Lower lobe of right lung (tissue), 2 donors: ENCODE measurements at regions not wholly inside any gene's neighbourhood (a gene's known extent, or its start where the extent isn't known, plus 50 kb on each side); places are given as distances from the start of the nearest gene placed in this dataset.

Source experiments
- ATAC-seq, 2 donors: fragments of 200-7000 bp; cut with Tn5 transposase; one replicate each; pipeline ENCODE4 v1.9.1; 2020 to 2022; ENCODE audit warnings: mild to moderate bottlenecking in 2 of 2, moderate library complexity in 2 of 2
- DNase-seq: peaks from one replicate; pipeline ENCODE4 v3.0.0-alpha.2; 2020
- H3K27ac ChIP-seq: fragments of 200-600 bp; one replicate; pipeline ENCODE4 v1.8.0; 2022
- H3K27me3 ChIP-seq: fragments of 200-600 bp; one replicate; pipeline ENCODE4 v1.8.0; 2022; ENCODE audit warnings: low read depth
- H3K36me3 ChIP-seq: fragments of 200-600 bp; one replicate; pipeline ENCODE4 v1.8.0; 2022; ENCODE audit warnings: mild to moderate bottlenecking
- H3K4me1 ChIP-seq: fragments of 200-600 bp; one replicate; pipeline ENCODE4 v1.8.0; 2022
- H3K4me3 ChIP-seq: fragments of 200-600 bp; one replicate; pipeline ENCODE4 v1.8.0; 2022; ENCODE audit warnings: mild to moderate bottlenecking
- H3K9me3 ChIP-seq: fragments of 200-600 bp; one replicate; pipeline ENCODE4 v1.8.0; 2022
- intact Hi-C: fragments of 100-400 bp; cut with DNase I; formaldehyde crosslinking; loops from one replicate; pipeline ENCODE4 v1.11.0; 2022
- TF ChIP-seq, protein P1 (sequence below): fragments of 200-600 bp; IDR thresholded peaks from one replicate; pipeline ENCODE4 v1.8.0; 2022; ENCODE audit warnings: antibody characterized with exemption, mild to moderate bottlenecking
- donor health status: DM: no; HTN: yes; CAD: no; lungs with severe emphysema.

DNA sequence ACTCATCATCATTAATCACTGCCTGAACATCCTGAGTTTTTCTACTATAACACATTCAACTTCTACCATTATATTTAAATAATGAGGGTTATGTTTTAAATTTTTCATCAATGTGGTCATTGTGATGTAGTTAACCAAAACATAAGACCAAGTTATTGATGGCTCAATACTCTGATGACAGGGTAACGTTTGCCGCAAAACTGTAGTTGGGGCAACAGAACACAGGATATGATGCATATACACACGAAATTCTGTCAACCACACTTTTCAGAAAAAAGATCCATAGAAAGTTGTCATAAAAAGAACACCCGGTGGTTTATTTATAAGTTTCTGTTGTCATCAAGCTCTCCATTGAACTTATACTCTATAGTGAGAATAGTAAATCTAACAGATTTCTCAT is 121.7 kb upstream of the COL11A1 start:
- no peak for ATAC-seq
- Histone ChIP-seq H3K4me3 (no peak overlapping the region), H3K36me3 (no peaks in the 10 kb centered on the region), H3K27me3 (no peaks in the 10 kb centered on the region), H3K4me1 (no peaks in the 10 kb centered on the region), H3K9me3 (no peaks in the 10 kb centered on the region), H3K27ac (no peak overlapping the region)
- intact Hi-C loops = no loop called here
- TF ChIP-seq, protein P1, sequence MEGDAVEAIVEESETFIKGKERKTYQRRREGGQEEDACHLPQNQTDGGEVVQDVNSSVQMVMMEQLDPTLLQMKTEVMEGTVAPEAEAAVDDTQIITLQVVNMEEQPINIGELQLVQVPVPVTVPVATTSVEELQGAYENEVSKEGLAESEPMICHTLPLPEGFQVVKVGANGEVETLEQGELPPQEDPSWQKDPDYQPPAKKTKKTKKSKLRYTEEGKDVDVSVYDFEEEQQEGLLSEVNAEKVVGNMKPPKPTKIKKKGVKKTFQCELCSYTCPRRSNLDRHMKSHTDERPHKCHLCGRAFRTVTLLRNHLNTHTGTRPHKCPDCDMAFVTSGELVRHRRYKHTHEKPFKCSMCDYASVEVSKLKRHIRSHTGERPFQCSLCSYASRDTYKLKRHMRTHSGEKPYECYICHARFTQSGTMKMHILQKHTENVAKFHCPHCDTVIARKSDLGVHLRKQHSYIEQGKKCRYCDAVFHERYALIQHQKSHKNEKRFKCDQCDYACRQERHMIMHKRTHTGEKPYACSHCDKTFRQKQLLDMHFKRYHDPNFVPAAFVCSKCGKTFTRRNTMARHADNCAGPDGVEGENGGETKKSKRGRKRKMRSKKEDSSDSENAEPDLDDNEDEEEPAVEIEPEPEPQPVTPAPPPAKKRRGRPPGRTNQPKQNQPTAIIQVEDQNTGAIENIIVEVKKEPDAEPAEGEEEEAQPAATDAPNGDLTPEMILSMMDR = no peak
- no peak for DNase-seq

DNA sequence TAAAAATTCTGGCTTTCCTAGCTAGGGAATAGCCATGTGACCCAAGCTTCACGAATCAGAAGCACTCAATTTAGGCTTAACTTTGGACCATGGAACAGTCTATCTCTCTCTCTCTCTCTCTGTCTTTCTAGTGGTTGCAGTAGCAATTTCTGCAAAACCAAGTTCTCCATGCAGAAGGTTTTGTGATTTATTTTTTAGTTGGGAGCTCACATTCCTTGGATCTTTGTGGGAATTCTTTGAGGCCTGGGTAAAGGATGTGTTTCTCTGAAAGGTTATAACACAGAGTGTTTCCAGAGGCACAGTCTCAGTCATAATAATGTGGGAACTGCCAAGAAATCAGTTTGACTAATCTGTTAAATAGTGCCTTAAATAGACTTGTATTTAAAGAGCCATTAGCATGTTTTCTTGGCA is 112.3 kb upstream of the COL11A1 start:
- H3K27me3 ChIP-seq = no peaks in the 10 kb centered on the region
- H3K9me3 ChIP-seq = no peaks in the 10 kb centered on the region
- no peaks in the 10 kb centered on the region for H3K36me3 ChIP-seq
- intact Hi-C loops = no loop called here
- H3K4me1 ChIP-seq = no peaks in the 10 kb centered on the region
- H3K4me3 ChIP-seq = no peak overlapping the region
- no peak overlapping the region for H3K27ac ChIP-seq
- TF ChIP-seq, protein P1 = no peak
- ATAC-seq (no peak), DNase-seq (no peak)

DNA sequence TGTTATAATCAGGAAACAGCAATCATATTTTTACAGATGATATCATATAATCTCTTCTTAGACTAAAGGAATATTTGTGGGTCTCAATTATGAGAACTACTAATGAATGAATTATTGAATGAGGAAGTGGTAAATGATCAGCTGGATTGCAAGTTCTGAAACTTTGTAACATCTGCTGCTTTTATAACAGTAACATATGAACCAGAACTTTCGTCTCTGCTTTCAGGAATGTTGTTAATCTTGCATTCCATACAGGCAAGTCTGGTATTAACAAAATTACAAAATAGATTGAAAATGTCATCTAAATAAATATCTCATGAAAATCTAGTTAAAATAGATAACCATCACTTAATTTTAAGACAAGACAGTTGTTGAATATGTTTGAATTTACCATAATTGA is 110.5 kb upstream of the COL11A1 start:
- DNase-seq (no peak), ATAC-seq (no peak)
- Histone ChIP-seq H3K27me3 (no peaks in the 10 kb centered on the region), H3K27ac (no peak overlapping the region), H3K4me3 (no peak overlapping the region), H3K9me3 (no peaks in the 10 kb centered on the region), H3K36me3 (no peaks in the 10 kb centered on the region), H3K4me1 (no peaks in the 10 kb centered on the region)
- TF ChIP-seq, protein P1 = no peak
- intact Hi-C loops = no loop called here

DNA sequence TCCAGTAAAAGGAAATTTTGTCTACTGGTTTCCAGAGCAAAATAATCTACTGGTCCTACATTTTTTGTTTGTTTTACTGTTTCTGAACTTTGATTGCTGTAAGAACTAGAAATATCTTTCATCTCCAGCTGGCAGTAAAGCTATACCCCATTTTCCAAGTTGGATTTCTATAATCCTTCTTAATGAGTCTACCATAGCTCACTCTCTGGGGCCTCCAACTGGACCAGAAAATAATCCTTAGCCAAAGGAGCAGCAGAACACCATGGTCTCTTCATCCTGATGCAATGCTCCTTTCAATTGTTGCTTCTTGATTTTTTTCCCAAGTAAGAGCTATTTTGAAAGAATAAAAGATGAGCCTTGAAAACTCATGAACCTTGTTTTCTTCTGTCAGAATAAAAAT is 110.0 kb upstream of the COL11A1 start:
- Histone ChIP-seq H3K4me1 (no peaks in the 10 kb centered on the region), H3K36me3 (no peaks in the 10 kb centered on the region), H3K4me3 (no peak overlapping the region), H3K9me3 (no peaks in the 10 kb centered on the region), H3K27me3 (no peaks in the 10 kb centered on the region), H3K27ac (no peak overlapping the region)
- ATAC-seq (no peak), DNase-seq (no peak)
- TF ChIP-seq, protein P1 = no peak
- intact Hi-C loops = no loop called here

DNA sequence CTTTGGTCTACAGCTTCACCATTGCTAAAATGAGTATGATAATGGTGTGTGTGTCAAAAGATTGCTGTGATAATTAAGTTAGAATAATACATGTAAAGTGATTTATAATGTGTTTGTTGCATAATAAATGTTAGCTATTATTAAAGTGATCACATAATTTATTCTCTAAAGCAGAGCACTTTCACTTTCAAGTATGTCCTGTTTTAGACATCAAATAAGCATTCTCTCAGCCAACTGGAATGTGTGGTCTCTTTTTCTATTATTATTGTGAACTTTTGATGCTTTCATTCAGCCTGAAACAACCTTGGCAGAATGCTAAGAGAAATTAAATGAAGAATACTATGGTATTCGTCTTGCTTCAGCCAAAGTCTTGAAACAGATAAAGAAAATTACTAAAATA is 102.8 kb upstream of the COL11A1 start:
- no peak for DNase-seq
- H3K27me3 ChIP-seq = no peaks in the 10 kb centered on the region
- TF ChIP-seq, protein P1 = no peak
- H3K4me3 ChIP-seq = no peak overlapping the region
- H3K27ac ChIP-seq = no peak overlapping the region
- H3K36me3 ChIP-seq = no peaks in the 10 kb centered on the region
- intact Hi-C loops = no loop called here
- ATAC-seq = no peak
- no peaks in the 10 kb centered on the region for H3K9me3 ChIP-seq
- no peaks in the 10 kb centered on the region for H3K4me1 ChIP-seq

DNA sequence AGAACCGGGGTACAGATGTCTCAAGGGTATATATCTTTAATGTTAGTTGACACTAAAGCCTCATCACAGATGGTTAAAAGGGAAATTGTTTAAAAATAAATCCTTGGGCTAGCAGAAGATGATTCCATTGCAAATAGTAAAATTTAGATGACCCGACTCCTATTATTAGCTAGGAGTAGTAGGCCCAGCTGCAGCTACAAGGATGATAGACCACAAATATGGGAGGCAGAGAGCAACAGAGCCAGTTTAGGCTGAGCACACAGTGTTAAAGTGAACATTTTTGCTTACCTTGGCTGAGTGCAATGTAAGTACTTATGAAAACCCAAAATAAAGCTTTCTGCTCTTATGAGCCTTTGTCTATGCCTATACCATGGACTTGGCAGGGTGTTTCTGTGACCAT is 100.5 kb upstream of the COL11A1 start:
- TF ChIP-seq, protein P1 = no peak
- H3K4me1 ChIP-seq = no peaks in the 10 kb centered on the region
- intact Hi-C loops = no loop called here
- no peak overlapping the region for H3K27ac ChIP-seq
- no peak for ATAC-seq
- H3K36me3 ChIP-seq = no peaks in the 10 kb centered on the region
- H3K27me3 ChIP-seq = no peaks in the 10 kb centered on the region
- DNase-seq = no peak
- H3K9me3 ChIP-seq = no peaks in the 10 kb centered on the region
- no peak overlapping the region for H3K4me3 ChIP-seq
